ENCODE measurements at regions not wholly inside any gene's neighbourhood (a gene's known extent, or its start where the extent isn't known, plus 50 kb on each side); places are given as distances from the start of the nearest gene placed in this dataset.

DNA sequence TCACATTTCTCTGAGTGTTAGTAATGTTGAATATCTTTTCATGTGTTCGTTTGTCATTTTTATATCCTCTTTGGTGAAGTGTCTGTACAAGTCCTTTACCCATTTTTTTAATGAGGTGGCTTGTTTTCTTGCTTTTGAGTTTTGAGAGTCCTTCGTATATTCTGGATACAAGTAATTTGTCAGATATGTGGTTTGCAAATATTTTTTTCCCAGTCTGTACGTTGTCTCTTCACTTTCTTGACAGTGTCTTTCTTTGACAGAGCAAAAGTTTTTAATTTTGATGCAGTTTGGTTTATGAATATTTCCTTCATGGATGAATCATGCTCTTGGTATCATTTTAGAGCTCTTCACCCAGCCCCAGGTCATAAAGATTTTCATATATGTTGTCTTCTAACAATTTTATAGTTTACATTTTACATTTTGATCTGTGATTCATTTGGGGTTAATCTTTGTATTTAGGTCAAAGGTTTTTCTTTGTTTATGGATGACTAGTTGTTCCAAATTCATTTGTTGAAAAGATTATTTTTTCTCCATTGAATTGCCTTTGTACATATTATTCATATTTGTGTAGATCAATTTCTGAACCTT lies 152.5 kb downstream of the MRPL14 start:
- FAIRE-seq (no peak), DNase-seq (ENCODE audit: low read depth, low spot score) (no peak), ATAC-seq (no peak)
- 39% methylated on average over 3 of the region's 3 CpGs for WGBS (ENCODE audit: insufficient coverage, insufficient replicate concordance, low lambda C conversion rate, missing lambda C conversion rate)
- RAD21 ChIA-PET (ENCODE audit: unreplicated experiment), result no interaction called here
- Histone ChIP-seq H3K79me2 (ENCODE audit: control insufficient read depth, insufficient read depth, low read length) (no peaks in the 10 kb centered on the region), H2AFZ (ENCODE audit: control insufficient read depth, low read depth, low read length) (no peak overlapping the region), H3K27ac (ENCODE audit: control insufficient read depth, insufficient read depth) (no peak overlapping the region), H3K36me3 (ENCODE audit: control insufficient read depth in 2 of 2, insufficient read depth in 2 of 2, low read length in 1 of 2) (no peaks in the 10 kb centered on the region), H3K4me2 (ENCODE audit: control insufficient read depth, insufficient read depth) (no peak overlapping the region), H3K9me3 (replicated peaks; ENCODE audit: control insufficient read depth, insufficient read depth, low read length) (no peaks in the 10 kb centered on the region; the same call in 2 of the 3 replicates), H3K4me3 (no peak overlapping the region), H4K20me1 (ENCODE audit: control insufficient read depth, insufficient read depth) (no peaks in the 10 kb centered on the region), H3K4me1 (ENCODE audit: control insufficient read depth, insufficient read depth, low read length) (peaks cover 18% of the 10 kb centered on the region), H3K9ac (ENCODE audit: control insufficient read depth, insufficient read depth, low read length) (no peak overlapping the region), H3K27me3 (replicated peaks in 1 of 2; ENCODE audit: control insufficient read depth in 2 of 2, insufficient read depth in 2 of 2, low read length in 1 of 2) (no peaks in the 10 kb centered on the region)
- in situ Hi-C loops (cut with MboI), result no loop called here
- TF ChIP-seq SP1 (IDR thresholded peaks at IDR 0.05; ENCODE audit: low read depth, low read length) (no peak), ZBED1 (IDR thresholded peaks at IDR 0.05; ENCODE audit: borderline replicate concordance) (no peak)
- POLR2A ChIA-PET, result no interaction called here
- SMC1A ChIA-PET (ENCODE audit: uncharacterized antibody, unreplicated experiment), result interaction anchor here (1.5 to 2.5 kb wide), 2 partner anchors 10 to 20 kb away, joined by 3 to 7 read pairs; no protein-coding TSS in a partner anchor
- CTCF ChIA-PET, result interaction anchor here (0.9 to 5.3 kb wide), 3 partner anchors 21 to 201 kb away, joined by 3 to 28 read pairs (median 5); no protein-coding TSS in a partner anchor
- no TSS peak for BruUV-seq (replicated peaks)
- intact Hi-C loops (cut with micrococcal nuclease; ENCODE audit: unreplicated experiment), result no loop called here

DNA sequence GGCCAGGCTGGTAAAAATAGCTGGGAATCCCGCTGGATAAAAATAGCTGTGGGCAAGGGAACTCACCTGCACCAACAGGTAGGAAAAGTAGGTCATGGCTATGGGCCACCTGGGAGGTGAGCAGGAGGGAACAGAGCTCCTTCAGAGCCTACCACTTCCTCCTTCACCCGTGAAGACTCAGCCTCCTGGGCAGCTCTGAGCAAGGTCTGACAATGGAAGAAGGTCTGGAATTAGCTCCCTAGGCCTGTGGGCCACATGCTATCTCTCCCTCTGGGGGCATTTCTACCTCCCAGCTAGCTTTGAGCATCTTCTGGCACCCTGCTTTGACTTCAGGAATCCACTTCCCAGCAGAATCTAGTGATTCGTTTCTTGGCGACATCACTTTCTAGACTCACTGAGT lies 153.9 kb downstream of the MRPL14 start:
- Histone ChIP-seq H3K9ac (ENCODE audit: control insufficient read depth, insufficient read depth, low read length) (no peak overlapping the region), H2AFZ (ENCODE audit: control insufficient read depth, low read depth, low read length) (no peak overlapping the region), H3K27ac (ENCODE audit: control insufficient read depth, insufficient read depth) (no peak overlapping the region), H3K27me3 (replicated peaks in 1 of 2; ENCODE audit: control insufficient read depth in 2 of 2, insufficient read depth in 2 of 2, low read length in 1 of 2) (no peaks in the 10 kb centered on the region), H3K9me3 (replicated peaks; ENCODE audit: control insufficient read depth, insufficient read depth, low read length) (no peaks in the 10 kb centered on the region; the same call in 2 of the 3 replicates), H3K4me2 (ENCODE audit: control insufficient read depth, insufficient read depth) (no peak overlapping the region), H3K4me3 (no peak overlapping the region), H4K20me1 (ENCODE audit: control insufficient read depth, insufficient read depth) (no peaks in the 10 kb centered on the region), H3K79me2 (ENCODE audit: control insufficient read depth, insufficient read depth, low read length) (no peaks in the 10 kb centered on the region), H3K36me3 (ENCODE audit: control insufficient read depth in 2 of 2, insufficient read depth in 2 of 2, low read length in 1 of 2) (no peaks in the 10 kb centered on the region), H3K4me1 (ENCODE audit: control insufficient read depth, insufficient read depth, low read length) (peaks cover 14% of the 10 kb centered on the region)
- in situ Hi-C loops (cut with MboI), result no loop called here
- ChIA-PET RAD21 (ENCODE audit: unreplicated experiment) (no interaction called here), SMC1A (ENCODE audit: uncharacterized antibody, unreplicated experiment) (interaction anchor here (2.5 kb wide), 1 partner anchor 8 kb away, joined by 7 read pairs; no protein-coding TSS in a partner anchor), CTCF (interaction anchor here (0.7 to 1.3 kb wide), 2 partner anchors 20 to 118 kb away, joined by 3 to 5 read pairs; no protein-coding TSS in a partner anchor), POLR2A (interaction anchor here (0.9 kb wide), 1 partner anchor 27 kb away, joined by 3 read pairs; no protein-coding TSS in a partner anchor)
- WGBS (ENCODE audit: insufficient coverage, insufficient replicate concordance, low lambda C conversion rate, missing lambda C conversion rate), result 39% methylated on average over 4 of the region's 4 CpGs
- FAIRE-seq (no peak), ATAC-seq (no peak), DNase-seq (ENCODE audit: low read depth, low spot score) (no peak)
- no TSS peak for BruUV-seq (replicated peaks)
- TF ChIP-seq SMAD1 (IDR thresholded peaks at IDR 0.05; ENCODE audit: low read depth, partially characterized antibody), result no peak
- no peak for TF ChIP-seq HDAC6 (IDR thresholded peaks at IDR 0.05; ENCODE audit: unreplicated experiment)
- TF ChIP-seq, protein P1, sequence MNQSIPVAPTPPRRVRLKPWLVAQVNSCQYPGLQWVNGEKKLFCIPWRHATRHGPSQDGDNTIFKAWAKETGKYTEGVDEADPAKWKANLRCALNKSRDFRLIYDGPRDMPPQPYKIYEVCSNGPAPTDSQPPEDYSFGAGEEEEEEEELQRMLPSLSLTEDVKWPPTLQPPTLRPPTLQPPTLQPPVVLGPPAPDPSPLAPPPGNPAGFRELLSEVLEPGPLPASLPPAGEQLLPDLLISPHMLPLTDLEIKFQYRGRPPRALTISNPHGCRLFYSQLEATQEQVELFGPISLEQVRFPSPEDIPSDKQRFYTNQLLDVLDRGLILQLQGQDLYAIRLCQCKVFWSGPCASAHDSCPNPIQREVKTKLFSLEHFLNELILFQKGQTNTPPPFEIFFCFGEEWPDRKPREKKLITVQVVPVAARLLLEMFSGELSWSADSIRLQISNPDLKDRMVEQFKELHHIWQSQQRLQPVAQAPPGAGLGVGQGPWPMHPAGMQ (IDR thresholded peaks at IDR 0.05; ENCODE audit: borderline replicate concordance), result no peak
- TF ChIP-seq WRNIP1 (IDR thresholded peaks at IDR 0.05; ENCODE audit: borderline replicate concordance, low read depth, low read length), result no peak
- no peak for TF ChIP-seq RB1 (IDR thresholded peaks at IDR 0.05; ENCODE audit: borderline replicate concordance)
- no peak for TF ChIP-seq NBN (IDR thresholded peaks at IDR 0.05)
- no peak for TF ChIP-seq JUNB (IDR thresholded peaks at IDR 0.05)
- no peak for TF ChIP-seq SRF (IDR thresholded peaks at IDR 0.05; ENCODE audit: low read depth in 2 of 2, low read length in 2 of 2)
- TF ChIP-seq SIN3A (IDR thresholded peaks at IDR 0.05; ENCODE audit: low read depth, low read length), result no peak
- intact Hi-C loops (cut with micrococcal nuclease; ENCODE audit: unreplicated experiment), result no loop called here
